Right atrium auricular region (tissue), 2 donors: ENCODE measurements at regions not wholly inside any gene's neighbourhood (a gene's known extent, or its start where the extent isn't known, plus 50 kb on each side); places are given as distances from the start of the nearest gene placed in this dataset.

Source experiments
- DNase-seq: peaks from one replicate; pipeline ENCODE4 v3.0.0-alpha.2; 2019; ENCODE audit warnings: low spot score
- H3K27ac ChIP-seq, 2 donors: fragments of 200-600 bp; sonication (generic); 1 replicate in 1 of 2; 2 replicates in 1 of 2; pipeline ENCODE4 v1.5.1; 2016 to 2019
- H3K27me3 ChIP-seq, 2 donors: fragments of 200-600 bp; sonication (generic); one replicate each; pipeline versions ENCODE4 v1.5.1 to v1.6.0; 2017 to 2019
- H3K36me3 ChIP-seq: fragments of 200-600 bp; sonication (generic); one replicate; pipeline ENCODE4 v1.5.1; 2016
- H3K4me1 ChIP-seq, 2 donors: fragments of 200-600 bp; sonication (generic); one replicate each; pipeline versions ENCODE4 v1.5.1 to v1.6.0; 2017 to 2019
- H3K4me3 ChIP-seq, 2 donors: fragments of 200-600 bp; sonication (generic); 1 replicate in 1 of 2; 2 replicates in 1 of 2; pipeline ENCODE4 v1.5.1; 2017 to 2019; ENCODE audit warnings: mild to moderate bottlenecking in 1 of 2, moderate library complexity in 1 of 2
- H3K9me3 ChIP-seq, 2 donors: fragments of 200-600 bp; sonication (generic); one replicate each; pipeline ENCODE4 v1.5.1; 2019
- TF ChIP-seq, protein P1 (sequence below), 2 donors: fragments of 200-600 bp; sonication (generic); IDR thresholded peaks; one replicate each; pipeline ENCODE4 v1.5.1; 2019; ENCODE audit warnings: antibody characterized with exemption in 2 of 2

DNA sequence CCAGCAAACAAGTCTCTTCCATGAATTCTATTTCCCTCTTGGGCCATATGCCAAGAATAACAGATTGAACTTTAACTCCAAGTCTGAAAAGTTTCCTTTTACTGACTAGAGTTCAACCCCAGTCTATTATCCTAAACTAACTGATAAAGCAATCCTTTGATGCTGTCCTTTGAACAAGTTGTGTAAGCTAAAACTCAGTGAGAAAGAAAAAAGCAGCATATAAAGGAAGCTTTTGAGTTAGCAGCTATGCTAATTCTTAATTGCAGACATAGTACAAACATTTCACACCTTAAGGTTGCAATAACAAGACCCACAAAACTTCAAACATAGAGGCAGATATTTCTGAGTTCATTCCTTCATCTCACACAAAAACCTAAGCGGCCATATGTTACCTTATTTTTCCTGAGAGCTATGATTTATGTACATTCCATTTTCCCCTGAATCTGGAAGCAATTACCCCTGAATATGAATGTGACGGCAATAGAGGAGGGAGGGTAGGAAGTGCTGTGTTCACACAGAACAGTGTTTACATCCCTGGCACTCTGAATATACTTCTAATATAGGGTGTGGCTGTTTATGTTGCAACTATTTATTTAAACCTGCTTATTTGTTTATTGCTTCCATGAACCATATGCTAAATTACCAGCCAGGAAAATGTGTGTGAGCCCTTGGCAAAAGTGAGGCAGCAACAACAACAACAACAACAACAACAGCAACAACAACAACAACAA, 180.6 kb downstream of the IRS1 start:
- H3K27ac ChIP-seq, result no peak overlapping the region
- H3K4me1 ChIP-seq, result no peaks in the 10 kb centered on the region
- TF ChIP-seq, protein P1, sequence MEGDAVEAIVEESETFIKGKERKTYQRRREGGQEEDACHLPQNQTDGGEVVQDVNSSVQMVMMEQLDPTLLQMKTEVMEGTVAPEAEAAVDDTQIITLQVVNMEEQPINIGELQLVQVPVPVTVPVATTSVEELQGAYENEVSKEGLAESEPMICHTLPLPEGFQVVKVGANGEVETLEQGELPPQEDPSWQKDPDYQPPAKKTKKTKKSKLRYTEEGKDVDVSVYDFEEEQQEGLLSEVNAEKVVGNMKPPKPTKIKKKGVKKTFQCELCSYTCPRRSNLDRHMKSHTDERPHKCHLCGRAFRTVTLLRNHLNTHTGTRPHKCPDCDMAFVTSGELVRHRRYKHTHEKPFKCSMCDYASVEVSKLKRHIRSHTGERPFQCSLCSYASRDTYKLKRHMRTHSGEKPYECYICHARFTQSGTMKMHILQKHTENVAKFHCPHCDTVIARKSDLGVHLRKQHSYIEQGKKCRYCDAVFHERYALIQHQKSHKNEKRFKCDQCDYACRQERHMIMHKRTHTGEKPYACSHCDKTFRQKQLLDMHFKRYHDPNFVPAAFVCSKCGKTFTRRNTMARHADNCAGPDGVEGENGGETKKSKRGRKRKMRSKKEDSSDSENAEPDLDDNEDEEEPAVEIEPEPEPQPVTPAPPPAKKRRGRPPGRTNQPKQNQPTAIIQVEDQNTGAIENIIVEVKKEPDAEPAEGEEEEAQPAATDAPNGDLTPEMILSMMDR (IDR thresholded peaks at IDR 0.05), result no peak
- no peak overlapping the region for H3K4me3 ChIP-seq
- H3K9me3 ChIP-seq, result no peaks in the 10 kb centered on the region
- no peaks in the 10 kb centered on the region for H3K36me3 ChIP-seq
- no peak for DNase-seq
- no peaks in the 10 kb centered on the region for H3K27me3 ChIP-seq

DNA sequence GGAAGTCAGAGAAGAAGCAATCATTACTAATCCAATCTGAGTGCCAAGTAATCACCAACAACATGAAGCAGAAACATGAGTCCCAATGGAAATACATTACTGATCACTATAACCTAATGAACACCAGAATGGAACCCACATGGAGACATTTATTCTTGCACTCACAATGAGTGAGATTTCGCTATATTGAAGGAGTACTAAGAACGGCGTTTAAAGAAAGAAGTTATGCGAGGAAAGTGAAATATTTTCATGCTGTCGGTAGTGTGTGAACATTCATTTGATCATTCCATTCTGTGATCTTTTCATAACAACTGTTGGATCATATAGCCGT, 181.1 kb downstream of the IRS1 start:
- TF ChIP-seq, protein P1 (IDR thresholded peaks at IDR 0.05), result no peak
- H3K27ac ChIP-seq, result no peak overlapping the region
- H3K36me3 ChIP-seq, result no peaks in the 10 kb centered on the region
- no peak for DNase-seq
- no peaks in the 10 kb centered on the region for H3K27me3 ChIP-seq
- no peak overlapping the region for H3K4me3 ChIP-seq
- no peaks in the 10 kb centered on the region for H3K9me3 ChIP-seq
- no peaks in the 10 kb centered on the region for H3K4me1 ChIP-seq

DNA sequence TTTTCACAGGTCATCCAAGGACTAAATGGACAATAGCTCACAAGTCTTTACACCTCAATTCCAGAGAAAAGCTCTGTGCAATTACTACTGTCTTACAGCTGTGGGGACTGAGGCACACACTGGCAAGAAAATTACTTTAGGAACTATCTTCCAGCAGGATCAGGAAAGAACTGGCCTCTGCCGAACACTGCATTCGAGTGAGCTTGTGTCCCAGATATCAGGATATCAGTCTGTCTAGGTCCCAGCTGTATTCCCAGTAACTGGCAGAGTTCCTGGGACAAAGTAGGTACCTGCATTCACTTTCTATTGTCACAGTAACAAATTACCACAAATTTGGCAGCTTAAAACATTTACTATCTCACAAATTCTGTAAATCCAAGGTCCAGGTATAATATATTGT, 183.7 kb downstream of the IRS1 start:
- no peak overlapping the region for H3K27ac ChIP-seq
- no peak overlapping the region for H3K4me3 ChIP-seq
- no peak for DNase-seq
- H3K9me3 ChIP-seq, result no peaks in the 10 kb centered on the region
- H3K4me1 ChIP-seq, result no peaks in the 10 kb centered on the region
- TF ChIP-seq, protein P1 (IDR thresholded peaks at IDR 0.05), result no peak
- H3K36me3 ChIP-seq, result no peaks in the 10 kb centered on the region
- H3K27me3 ChIP-seq, result no peaks in the 10 kb centered on the region

DNA sequence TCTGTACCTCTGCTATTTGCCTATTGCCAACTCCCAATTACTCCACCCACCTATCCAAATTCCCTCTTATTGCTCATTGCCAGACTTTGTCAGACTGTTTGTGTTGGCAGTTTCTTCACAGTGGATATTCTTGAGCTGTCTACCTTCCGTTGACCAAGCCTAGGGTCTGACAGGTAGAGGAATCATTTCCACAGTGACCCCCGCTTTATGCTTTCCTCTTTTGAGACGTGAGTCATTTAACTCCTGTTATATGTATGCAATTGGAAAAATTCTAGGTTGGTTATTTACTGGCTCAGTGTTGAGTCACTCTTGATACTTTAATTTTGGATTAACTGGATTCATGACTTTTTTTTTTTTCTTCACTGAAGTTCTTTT, 187.7 kb downstream of the IRS1 start:
- Histone ChIP-seq H3K27me3 (no peaks in the 10 kb centered on the region), H3K27ac (peak overlapping the region in 1 of 2 donors; percentile 35), H3K4me1 (no peaks in the 10 kb centered on the region), H3K36me3 (no peaks in the 10 kb centered on the region), H3K4me3 (no peak overlapping the region), H3K9me3 (no peaks in the 10 kb centered on the region)
- TF ChIP-seq, protein P1 (IDR thresholded peaks at IDR 0.05), result no peak
- no peak for DNase-seq

DNA sequence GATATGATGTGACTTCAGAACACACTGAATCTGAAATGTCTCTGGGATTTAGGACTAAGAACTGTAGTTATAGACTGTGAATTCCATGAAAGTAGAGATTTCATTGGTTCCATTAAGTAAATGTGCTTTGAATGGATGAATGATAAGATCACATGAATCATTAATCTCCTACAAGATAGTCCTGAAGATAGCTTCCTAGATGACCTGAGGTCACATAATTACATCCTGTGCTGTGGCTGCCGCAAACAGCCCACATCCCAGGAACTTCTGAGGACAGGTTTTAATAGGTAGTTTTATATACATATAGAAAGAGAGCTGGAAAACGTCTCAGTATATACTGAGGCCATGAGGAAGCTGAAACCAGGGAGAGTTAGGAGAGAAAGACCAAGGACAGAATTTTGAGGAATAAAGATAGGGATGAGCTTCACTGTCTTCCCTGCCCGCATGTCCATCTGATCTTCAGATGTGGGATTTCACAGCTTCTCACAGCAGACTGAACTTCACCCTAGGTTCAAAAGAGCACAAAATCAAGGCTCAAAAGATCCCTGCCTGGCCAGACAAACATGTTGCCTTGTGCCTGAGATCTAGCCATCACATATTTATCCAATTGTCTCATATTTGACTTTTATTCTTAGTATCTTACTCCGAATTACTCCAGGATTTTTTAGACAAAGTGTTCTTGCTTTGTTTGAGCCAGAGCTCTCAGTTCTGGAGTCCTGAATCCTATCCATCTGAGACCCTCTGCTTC, 188.2 kb downstream of the IRS1 start:
- no peak overlapping the region for H3K4me3 ChIP-seq
- no peaks in the 10 kb centered on the region for H3K9me3 ChIP-seq
- no peak for DNase-seq
- TF ChIP-seq, protein P1 (IDR thresholded peaks at IDR 0.05), result no peak
- no peaks in the 10 kb centered on the region for H3K27me3 ChIP-seq
- H3K27ac ChIP-seq, result peak overlapping the region in 1 of 2 donors; percentile 35
- no peaks in the 10 kb centered on the region for H3K36me3 ChIP-seq
- H3K4me1 ChIP-seq, result no peaks in the 10 kb centered on the region
